ENCODE measurements at regions not wholly inside any gene's neighbourhood (a gene's known extent, or its start where the extent isn't known, plus 50 kb on each side); places are given as distances from the start of the nearest gene placed in this dataset.
"Not testable (repeated sequence)": the region's sequence is repeated elsewhere in the genome, so short reads cannot be mapped to it uniquely, and the experiment has no call there.

DNA sequence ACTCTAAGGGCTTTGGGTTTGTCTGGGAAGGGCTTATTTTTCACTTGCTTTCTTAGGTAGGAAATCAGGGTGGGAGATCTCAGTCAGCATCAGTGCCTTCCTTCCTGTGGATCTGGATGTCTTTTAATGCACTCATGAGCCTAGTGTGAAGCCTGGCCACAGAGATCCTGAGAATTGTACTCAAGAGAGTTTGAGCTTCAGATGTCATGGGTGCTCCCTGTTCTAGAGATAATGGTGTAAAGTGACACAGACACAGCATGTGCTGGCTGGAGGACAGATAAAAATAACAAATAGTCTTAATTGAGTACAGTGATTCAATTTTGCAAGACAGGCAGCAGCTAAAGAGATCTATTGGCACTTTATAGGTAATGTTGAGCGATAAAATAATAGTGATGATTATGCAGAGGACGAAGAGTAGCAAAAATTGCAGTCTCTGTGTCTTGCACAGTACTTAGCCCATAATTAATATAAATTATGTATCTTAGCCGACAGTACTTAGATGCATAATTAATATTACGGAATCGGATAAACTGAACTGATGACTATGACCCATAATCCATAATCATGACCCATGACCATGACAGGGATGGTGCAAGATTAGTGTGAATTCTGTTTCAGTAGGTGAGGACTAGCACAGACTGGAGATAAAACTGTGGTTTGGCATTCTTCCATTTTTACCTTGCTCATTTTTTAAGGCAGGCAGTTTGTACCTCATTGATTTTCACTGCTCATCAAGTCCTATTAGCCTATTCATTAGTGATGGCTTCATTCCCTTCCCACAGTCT, 408.7 kb upstream of the PIK3R1 start:
- no peak for DNase-seq

GRCh38 chr5:67805666-67806348, 409.7 kb upstream of the PIK3R1 start:
- DNase-seq: no peak

DNA sequence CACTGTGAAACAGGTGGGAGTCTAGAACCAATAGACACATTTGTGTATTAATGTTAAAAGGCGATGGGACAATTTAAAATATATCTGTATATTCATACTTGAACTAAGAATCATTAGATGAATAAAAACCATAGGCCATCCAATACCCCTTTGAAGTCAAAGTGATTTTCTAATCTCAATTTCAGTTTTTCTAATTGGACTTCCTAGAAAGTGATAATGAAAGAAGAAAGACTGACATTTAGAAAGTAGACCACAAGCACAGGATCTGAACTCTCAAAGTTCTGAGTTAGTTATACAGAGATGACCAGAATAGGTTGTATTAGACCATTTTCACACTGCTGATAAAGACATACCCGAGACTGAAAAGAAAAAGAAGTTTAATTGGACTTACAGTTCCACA, 412.8 kb upstream of the PIK3R1 start:
- no peak for DNase-seq

GRCh38 chr5:67799732-67800234, 415.8 kb upstream of the PIK3R1 start:
- no peak for DNase-seq

- DNase-seq: not testable (repeated sequence)
Measured at GRCh38 chr5:67798470-67798869, 417.1 kb upstream of the PIK3R1 start.

- DNase-seq: no peak
Measured at GRCh38 chr5:67795781-67796477, 419.6 kb upstream of the PIK3R1 start.

DNA sequence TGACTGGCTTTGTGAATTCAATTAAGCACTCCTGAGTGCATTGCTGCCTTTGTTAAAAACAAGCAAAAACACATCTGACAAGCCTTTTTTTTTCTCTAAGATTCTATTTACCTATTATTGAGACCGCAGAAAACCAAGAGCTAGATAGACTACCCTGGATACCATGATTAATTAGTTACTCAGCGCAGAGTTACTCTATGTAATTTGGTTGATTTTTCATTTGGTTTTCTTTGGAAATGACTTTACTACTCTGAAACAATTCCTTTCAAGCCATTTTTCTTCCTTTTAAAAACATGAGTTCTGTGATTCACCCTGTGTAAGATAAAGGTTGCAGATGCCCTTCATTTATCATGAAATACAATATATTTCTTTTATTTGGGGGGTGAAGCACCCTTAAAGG, 421.6 kb upstream of the PIK3R1 start:
- DNase-seq: no peak

GRCh38 chr5:67793418-67793817, 422.1 kb upstream of the PIK3R1 start:
- DNase-seq: no peak

GRCh38 chr5:67792891-67793290, 422.7 kb upstream of the PIK3R1 start:
- DNase-seq: no peak

DNA sequence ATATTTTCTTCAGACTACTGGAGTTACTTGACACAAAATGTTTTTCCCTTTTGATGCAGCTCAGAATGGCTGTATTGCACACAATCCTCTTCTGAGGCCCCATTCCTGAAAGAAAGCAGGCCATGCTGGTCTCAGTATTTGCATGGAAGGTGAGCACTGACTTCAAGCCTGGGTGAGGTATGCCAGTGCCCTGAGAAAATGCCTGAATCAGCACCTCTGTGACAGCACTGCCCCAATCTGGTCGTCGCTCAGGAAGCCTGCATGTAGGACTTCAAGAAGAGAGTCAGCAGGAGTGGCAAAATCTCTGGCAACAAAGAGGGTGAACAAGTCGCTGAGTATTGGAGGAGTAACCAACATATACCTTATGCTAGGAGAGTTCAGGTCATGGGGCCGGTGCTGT, 425.2 kb upstream of the PIK3R1 start:
- DNase-seq: no peak

DNA sequence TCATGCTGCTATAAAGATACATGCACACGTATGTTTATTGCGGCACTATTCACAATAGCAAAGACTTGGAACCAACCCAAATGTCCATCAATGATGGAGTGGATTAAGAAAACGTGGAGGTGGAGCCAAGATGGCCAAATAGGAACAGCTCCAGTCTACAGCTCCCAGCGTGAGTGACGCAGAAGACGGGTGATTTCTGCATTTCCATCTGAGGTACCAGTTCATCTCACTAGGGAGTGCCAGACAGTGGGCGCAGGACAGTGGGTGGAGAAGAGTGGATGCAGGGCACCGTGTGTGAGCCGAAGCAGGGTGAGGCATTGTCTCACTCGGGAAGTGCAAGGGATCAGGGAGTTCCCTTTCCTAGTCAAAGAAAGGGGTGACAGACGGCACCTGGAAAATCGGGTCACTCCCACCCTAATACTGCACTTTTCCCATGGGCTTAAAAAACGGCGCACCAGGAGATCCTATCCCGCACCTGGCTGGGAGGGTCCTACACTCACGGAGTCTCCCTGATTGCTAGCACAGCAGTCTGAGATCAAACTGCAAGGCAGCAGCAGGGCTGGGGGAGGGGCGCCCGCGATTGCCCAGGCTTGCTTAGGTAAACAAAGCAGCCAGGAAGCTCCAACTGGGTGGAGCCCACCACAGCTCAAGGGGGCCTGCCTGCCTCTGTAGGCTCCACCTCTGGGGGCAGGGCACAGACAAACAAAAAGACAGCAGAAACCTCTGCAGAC, 435.5 kb upstream of the PIK3R1 start:
- DNase-seq: not testable (repeated sequence)

- no peak for DNase-seq
Measured at GRCh38 chr5:67774786-67775185, 440.8 kb upstream of the PIK3R1 start.

GRCh38 chr5:67774267-67774552, 441.3 kb upstream of the PIK3R1 start:
- DNase-seq: no peak

DNA sequence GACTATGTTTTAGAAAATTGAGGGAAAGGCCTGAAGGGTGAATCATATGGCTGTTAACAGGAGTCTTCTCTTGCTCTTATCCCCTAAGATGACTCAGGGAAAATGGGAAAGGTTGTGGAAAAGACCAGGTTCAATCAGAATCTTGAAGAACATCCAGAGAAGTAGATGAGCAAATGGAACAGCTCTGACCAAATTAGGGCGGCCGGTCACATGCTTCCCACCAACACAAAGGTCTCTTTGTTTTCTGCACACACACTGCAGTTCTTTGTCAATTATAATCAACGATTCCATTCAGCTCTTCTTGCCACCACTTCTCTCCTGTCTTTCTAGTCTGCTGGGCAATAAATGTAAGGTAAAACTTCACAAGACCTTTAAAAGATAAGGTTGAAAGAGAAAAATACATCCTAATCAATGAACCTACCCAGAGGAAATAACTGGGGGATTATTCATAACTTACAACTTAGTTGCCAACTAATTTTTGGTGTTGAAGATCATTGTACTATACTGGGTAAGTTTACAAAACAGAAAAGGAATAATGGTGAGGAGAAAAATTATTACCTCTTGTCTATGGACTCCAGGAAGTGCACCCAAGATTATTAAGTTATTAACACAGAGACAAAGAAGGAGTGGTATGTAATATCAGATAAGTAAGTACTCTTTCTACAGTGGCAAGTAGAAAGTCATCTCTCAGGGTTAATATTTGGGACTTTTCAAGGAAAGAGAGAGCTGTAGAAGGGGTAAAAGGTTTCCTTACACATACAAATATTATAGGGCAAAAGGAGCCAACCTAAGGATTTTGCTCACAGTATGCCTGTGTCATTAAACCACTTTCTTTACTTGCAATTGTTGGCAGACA, 441.9 kb upstream of the PIK3R1 start:
- DNase-seq: no peak

- no peak for DNase-seq
Measured at GRCh38 chr5:67771791-67772190, 443.8 kb upstream of the PIK3R1 start.

GRCh38 chr5:67771221-67771620, 444.3 kb upstream of the PIK3R1 start:
- DNase-seq: no peak

- DNase-seq: peak; percentile 56 to 68
Measured at GRCh38 chr5:67770431-67771025, 445.0 kb upstream of the PIK3R1 start.

GRCh38 chr5:67765697-67766096, 449.9 kb upstream of the PIK3R1 start:
- no peak for DNase-seq

- not testable (repeated sequence) for DNase-seq
Measured at GRCh38 chr5:67757771-67758170, 457.8 kb upstream of the PIK3R1 start.

GRCh38 chr5:67752357-67752708, 463.2 kb upstream of the PIK3R1 start:
- no peak for DNase-seq

DNA sequence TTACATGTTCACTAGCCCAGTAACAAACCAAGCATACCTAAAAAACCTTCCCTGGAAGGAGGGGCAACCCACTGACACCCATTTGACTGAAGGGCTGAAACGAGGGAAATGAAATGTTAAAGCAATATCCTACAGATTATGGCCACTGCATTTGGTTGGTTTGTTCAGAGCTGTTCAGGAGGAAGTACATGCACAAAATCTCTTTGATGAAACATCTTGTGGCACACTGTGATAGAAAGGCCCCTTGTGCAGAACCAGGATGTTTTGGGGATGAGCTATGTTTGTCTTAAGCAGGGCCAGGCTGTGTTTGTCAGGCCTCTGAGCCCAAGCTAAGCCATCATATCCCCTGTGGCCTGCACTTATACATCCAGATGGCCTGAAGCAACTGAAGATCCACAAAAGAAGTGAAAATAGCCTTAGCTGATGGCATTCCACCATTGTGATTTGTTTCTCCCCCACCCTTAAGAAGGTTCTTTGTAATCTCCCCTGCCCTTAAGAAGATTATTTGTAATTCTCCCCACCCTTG, 467.3 kb upstream of the PIK3R1 start:
- no peak for DNase-seq

All from inflammatory macrophage (primary cell).